Loucy (cell line): ENCODE measurements at regions not wholly inside any gene's neighbourhood (a gene's known extent, or its start where the extent isn't known, plus 50 kb on each side); places are given as distances from the start of the nearest gene placed in this dataset.

Source experiments
- H2AFZ ChIP-seq: fragments of 200-600 bp; sonication (generic); 2 replicates; pipeline ENCODE4 v1.6.0; 2016; ENCODE audit warnings: antibody characterized with exemption, mild to moderate bottlenecking, low read length, moderate library complexity
- H3F3A ChIP-seq: fragments of 200-600 bp; 2 replicates; pipeline ENCODE4 v1.6.0; 2016; ENCODE audit warnings: antibody characterized with exemption, low read depth, mild to moderate bottlenecking
- H3K27me3 ChIP-seq: fragments of 200-600 bp; sonication (generic); 2 replicates; pipeline ENCODE4 v1.6.1; 2014; ENCODE audit warnings: low read length, mild to moderate bottlenecking; ENCODE audit not compliant: insufficient read depth, poor library complexity, severe bottlenecking
- H3K36me3 ChIP-seq: fragments of 200-600 bp; sonication (generic); 2 replicates; pipeline ENCODE4 v1.6.1; 2016; ENCODE audit warnings: low read length; ENCODE audit not compliant: insufficient read depth
- H3K4me1 ChIP-seq: fragments of 200-600 bp; sonication (generic); 2 replicates; pipeline ENCODE4 v1.5.1; 2014; ENCODE audit warnings: low read length, mild to moderate bottlenecking; ENCODE audit not compliant: insufficient read depth, poor library complexity, severe bottlenecking
- H3K4me2 ChIP-seq: fragments of 200-600 bp; sonication (generic); 2 replicates; pipeline ENCODE4 v1.6.0; 2014; ENCODE audit warnings: antibody characterized with exemption, low read length, low read depth, mild to moderate bottlenecking; ENCODE audit not compliant: poor library complexity, severe bottlenecking
- H3K4me3 ChIP-seq: fragments of 200-600 bp; sonication (generic); 2 replicates; pipeline ENCODE4 v1.5.1; 2014; ENCODE audit warnings: low read length, mild to moderate bottlenecking, mixed read lengths; ENCODE audit not compliant: poor library complexity, severe bottlenecking
- H3K79me2 ChIP-seq: fragments of 200-600 bp; sonication (generic); 2 replicates; pipeline ENCODE4 v1.6.1; 2014; ENCODE audit warnings: low read length; ENCODE audit not compliant: insufficient read depth
- H3K9ac ChIP-seq: fragments of 200-600 bp; sonication (generic); 2 replicates; pipeline ENCODE4 v1.6.0; 2014; ENCODE audit warnings: mild to moderate bottlenecking, low read depth, low read length, moderate library complexity; ENCODE audit not compliant: poor library complexity, severe bottlenecking
- H3K9me2 ChIP-seq: fragments of 200-600 bp; sonication (generic); replicated peaks from 2 replicates; pipeline ENCODE4 v1.6.1; 2016; ENCODE audit warnings: low read depth, low read length, mixed read lengths
- H3K9me3 ChIP-seq: fragments of 200-600 bp; sonication (generic); 2 replicates; pipeline ENCODE4 v1.6.1; 2014; ENCODE audit warnings: mild to moderate bottlenecking, antibody characterized with exemption, low read length, low read depth; ENCODE audit not compliant: insufficient read depth
- H4K20me1 ChIP-seq: fragments of 200-600 bp; sonication (generic); 2 replicates; pipeline ENCODE4 v1.6.0; 2014; ENCODE audit warnings: antibody characterized with exemption, low read length, mild to moderate bottlenecking; ENCODE audit not compliant: insufficient read depth, poor library complexity, severe bottlenecking
- EZH2phosphoT487 ChIP-seq: fragments of 200-600 bp; IDR thresholded peaks from 2 replicates; pipeline ENCODE4 v1.6.1; 2018; ENCODE audit warnings: antibody characterized with exemption, mild to moderate bottlenecking, moderate library complexity, borderline replicate concordance
- TF ChIP-seq, protein P1 (sequence below): fragments of 200-600 bp; sonication (generic); conservative IDR thresholded peaks from 2 replicates; pipeline ENCODE4 v1.5.1; 2014; ENCODE audit warnings: mild to moderate bottlenecking, antibody characterized with exemption, low read length

GRCh38 chr18:78072375-78072774, 822.7 kb downstream of the GALR1 start:
- H3K27me3 ChIP-seq: no peaks in the 10 kb centered on the region
- no peak overlapping the region for H3K9ac ChIP-seq
- no peaks in the 10 kb centered on the region for H3K36me3 ChIP-seq
- H3F3A ChIP-seq: no peaks in the 10 kb centered on the region
- H3K4me1 ChIP-seq: no peaks in the 10 kb centered on the region
- H3K79me2 ChIP-seq: no peaks in the 10 kb centered on the region
- no peak overlapping the region for H3K4me2 ChIP-seq
- no peaks in the 10 kb centered on the region for H3K9me3 ChIP-seq
- no peak overlapping the region for H2AFZ ChIP-seq
- H3K9me2 ChIP-seq: no peaks in the 10 kb centered on the region
- TF ChIP-seq EZH2phosphoT487: no peak
- TF ChIP-seq, protein P1, sequence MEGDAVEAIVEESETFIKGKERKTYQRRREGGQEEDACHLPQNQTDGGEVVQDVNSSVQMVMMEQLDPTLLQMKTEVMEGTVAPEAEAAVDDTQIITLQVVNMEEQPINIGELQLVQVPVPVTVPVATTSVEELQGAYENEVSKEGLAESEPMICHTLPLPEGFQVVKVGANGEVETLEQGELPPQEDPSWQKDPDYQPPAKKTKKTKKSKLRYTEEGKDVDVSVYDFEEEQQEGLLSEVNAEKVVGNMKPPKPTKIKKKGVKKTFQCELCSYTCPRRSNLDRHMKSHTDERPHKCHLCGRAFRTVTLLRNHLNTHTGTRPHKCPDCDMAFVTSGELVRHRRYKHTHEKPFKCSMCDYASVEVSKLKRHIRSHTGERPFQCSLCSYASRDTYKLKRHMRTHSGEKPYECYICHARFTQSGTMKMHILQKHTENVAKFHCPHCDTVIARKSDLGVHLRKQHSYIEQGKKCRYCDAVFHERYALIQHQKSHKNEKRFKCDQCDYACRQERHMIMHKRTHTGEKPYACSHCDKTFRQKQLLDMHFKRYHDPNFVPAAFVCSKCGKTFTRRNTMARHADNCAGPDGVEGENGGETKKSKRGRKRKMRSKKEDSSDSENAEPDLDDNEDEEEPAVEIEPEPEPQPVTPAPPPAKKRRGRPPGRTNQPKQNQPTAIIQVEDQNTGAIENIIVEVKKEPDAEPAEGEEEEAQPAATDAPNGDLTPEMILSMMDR: no peak
- no peak overlapping the region for H3K4me3 ChIP-seq
- H4K20me1 ChIP-seq: no peaks in the 10 kb centered on the region

- no peaks in the 10 kb centered on the region for H3K79me2 ChIP-seq
- H3K36me3 ChIP-seq: no peaks in the 10 kb centered on the region
- H2AFZ ChIP-seq: no peak overlapping the region
- H3K9me2 ChIP-seq: no peaks in the 10 kb centered on the region
- H3F3A ChIP-seq: no peaks in the 10 kb centered on the region
- no peak overlapping the region for H3K4me3 ChIP-seq
- TF ChIP-seq, protein P1: peak; percentile 40
- no peak for TF ChIP-seq EZH2phosphoT487
- H3K9me3 ChIP-seq: no peaks in the 10 kb centered on the region
- H3K4me2 ChIP-seq: no peak overlapping the region
- H3K9ac ChIP-seq: no peak overlapping the region
- H3K4me1 ChIP-seq: no peaks in the 10 kb centered on the region
- H3K27me3 ChIP-seq: no peaks in the 10 kb centered on the region
- no peaks in the 10 kb centered on the region for H4K20me1 ChIP-seq
These were observed 823.6 kb downstream of the GALR1 start for GRCh38 chr18:78073275-78073674.

DNA sequence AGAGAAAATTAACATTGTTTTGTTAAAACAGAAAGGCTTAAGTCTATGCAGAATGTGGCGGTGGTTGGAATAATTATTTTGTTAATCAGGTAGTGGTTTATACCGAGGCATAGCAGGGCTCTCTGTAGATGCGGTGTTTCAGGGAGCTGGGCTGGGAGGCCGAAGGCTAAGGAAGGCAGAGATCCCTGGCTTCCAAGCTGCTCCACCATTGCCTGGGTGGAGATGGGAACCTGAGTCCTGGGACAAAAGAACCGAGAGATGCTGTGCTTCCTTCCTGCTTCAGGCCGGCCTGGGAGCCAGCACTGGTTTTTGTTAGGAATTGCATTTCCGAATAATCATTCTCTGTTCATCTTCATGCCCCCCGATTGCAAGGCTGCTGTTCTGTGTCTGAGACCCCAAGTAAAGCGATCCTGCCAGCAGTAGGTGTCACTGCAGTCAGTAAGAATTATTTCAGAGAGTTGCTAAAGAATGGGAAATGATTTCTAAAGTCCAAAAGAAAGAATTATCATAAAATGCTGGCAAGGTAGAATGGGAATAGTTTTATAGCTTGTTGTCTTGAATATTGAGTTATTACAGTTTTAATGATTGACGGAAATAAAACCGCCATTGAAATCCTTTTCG, 824.9 kb downstream of the GALR1 start:
- Histone ChIP-seq H3K9me3 (no peaks in the 10 kb centered on the region), H3K79me2 (no peaks in the 10 kb centered on the region), H3K27me3 (no peaks in the 10 kb centered on the region), H3F3A (no peaks in the 10 kb centered on the region), H3K36me3 (no peaks in the 10 kb centered on the region), H3K4me2 (no peak overlapping the region), H2AFZ (no peak overlapping the region), H4K20me1 (no peaks in the 10 kb centered on the region), H3K4me1 (no peaks in the 10 kb centered on the region), H3K9me2 (no peaks in the 10 kb centered on the region), H3K9ac (no peak overlapping the region), H3K4me3 (no peak overlapping the region)
- no peak for TF ChIP-seq EZH2phosphoT487
- TF ChIP-seq, protein P1: no peak
